ENCODE measurements at regions not wholly inside any gene's neighbourhood (a gene's known extent, or its start where the extent isn't known, plus 50 kb on each side); places are given as distances from the start of the nearest gene placed in this dataset.

GRCh38 chr1:18045203-18045602 is 62.4 kb upstream of the IGSF21 start:
- no peaks in the 10 kb centered on the region for H3K36me3 ChIP-seq (ENCODE audit: insufficient read depth)
- no peaks in the 10 kb centered on the region for H3K79me2 ChIP-seq (ENCODE audit: insufficient read depth, low read depth)
- H3K9ac ChIP-seq = no peak overlapping the region
- H3K4me3 ChIP-seq (IDR thresholded peaks at IDR 0.05; ENCODE audit: insufficient read depth, low read depth, low read length) = no peak overlapping the region
- no peak overlapping the region for H3K4me2 ChIP-seq
- no peak for TF ChIP-seq CTCF (conservative IDR thresholded peaks at IDR 0.05; ENCODE audit: low read depth, low read length)
- peaks cover 3% of the 10 kb centered on the region; the same call in 1 of the 2 replicates for H3K27me3 ChIP-seq (ENCODE audit: insufficient read depth, low read depth)
- H4K20me1 ChIP-seq (ENCODE audit: insufficient read depth) = no peaks in the 10 kb centered on the region
- no peaks in the 10 kb centered on the region for H3K4me1 ChIP-seq (ENCODE audit: low read depth, poor library complexity, severe bottlenecking)
- H3K27ac ChIP-seq = no peak overlapping the region
- H2AFZ ChIP-seq (ENCODE audit: low read depth) = no peak overlapping the region

- H3K9ac ChIP-seq = no peak overlapping the region
- H3K27me3 ChIP-seq (ENCODE audit: insufficient read depth, low read depth) = peaks cover 3% of the 10 kb centered on the region; the same call in 1 of the 2 replicates
- H3K4me2 ChIP-seq = no peak overlapping the region
- no peaks in the 10 kb centered on the region for H4K20me1 ChIP-seq (ENCODE audit: insufficient read depth)
- TF ChIP-seq CTCF (conservative IDR thresholded peaks at IDR 0.05; ENCODE audit: low read depth, low read length) = no peak
- H2AFZ ChIP-seq (ENCODE audit: low read depth) = no peak overlapping the region
- H3K4me3 ChIP-seq (IDR thresholded peaks at IDR 0.05; ENCODE audit: insufficient read depth, low read depth, low read length) = no peak overlapping the region
- H3K36me3 ChIP-seq (ENCODE audit: insufficient read depth) = no peaks in the 10 kb centered on the region
- no peaks in the 10 kb centered on the region for H3K4me1 ChIP-seq (ENCODE audit: low read depth, poor library complexity, severe bottlenecking)
- no peak overlapping the region for H3K27ac ChIP-seq
- no peaks in the 10 kb centered on the region for H3K79me2 ChIP-seq (ENCODE audit: insufficient read depth, low read depth)
These were observed 62.0 kb upstream of the IGSF21 start for GRCh38 chr1:18045621-18046020.

GRCh38 chr1:18047122-18047521 is 60.5 kb upstream of the IGSF21 start:
- Histone ChIP-seq H3K36me3 (ENCODE audit: insufficient read depth) (no peaks in the 10 kb centered on the region), H3K4me2 (no peak overlapping the region), H3K27me3 (ENCODE audit: insufficient read depth, low read depth) (peaks cover 3% of the 10 kb centered on the region; the same call in 1 of the 2 replicates), H3K4me3 (IDR thresholded peaks at IDR 0.05; ENCODE audit: insufficient read depth, low read depth, low read length) (no peak overlapping the region), H2AFZ (ENCODE audit: low read depth) (no peak overlapping the region), H3K4me1 (ENCODE audit: low read depth, poor library complexity, severe bottlenecking) (no peaks in the 10 kb centered on the region), H3K9ac (no peak overlapping the region), H3K79me2 (ENCODE audit: insufficient read depth, low read depth) (no peaks in the 10 kb centered on the region), H3K27ac (no peak overlapping the region), H4K20me1 (ENCODE audit: insufficient read depth) (no peaks in the 10 kb centered on the region)
- no peak for TF ChIP-seq CTCF (conservative IDR thresholded peaks at IDR 0.05; ENCODE audit: low read depth, low read length)

- peaks cover 3% of the 10 kb centered on the region; the same call in 1 of the 2 replicates for H3K27me3 ChIP-seq (ENCODE audit: insufficient read depth, low read depth)
- H3K4me1 ChIP-seq (ENCODE audit: low read depth, poor library complexity, severe bottlenecking) = no peaks in the 10 kb centered on the region
- H3K4me3 ChIP-seq (IDR thresholded peaks at IDR 0.05; ENCODE audit: insufficient read depth, low read depth, low read length) = no peak overlapping the region
- no peak overlapping the region for H3K4me2 ChIP-seq
- H2AFZ ChIP-seq (ENCODE audit: low read depth) = no peak overlapping the region
- H3K27ac ChIP-seq = no peak overlapping the region
- TF ChIP-seq CTCF (conservative IDR thresholded peaks at IDR 0.05; ENCODE audit: low read depth, low read length) = no peak
- no peaks in the 10 kb centered on the region for H3K36me3 ChIP-seq (ENCODE audit: insufficient read depth)
- H4K20me1 ChIP-seq (ENCODE audit: insufficient read depth) = no peaks in the 10 kb centered on the region
- no peaks in the 10 kb centered on the region for H3K79me2 ChIP-seq (ENCODE audit: insufficient read depth, low read depth)
- no peak overlapping the region for H3K9ac ChIP-seq
These were observed 58.4 kb upstream of the IGSF21 start for GRCh38 chr1:18049228-18049627.
